HL-60 (cell line): ENCODE measurements at regions not wholly inside any gene's neighbourhood (a gene's known extent, or its start where the extent isn't known, plus 50 kb on each side); places are given as distances from the start of the nearest gene placed in this dataset.

ENCODE experiments used
- DNase-seq, 2 experiments: peaks; one replicate each; pipeline ENCODE4 v3.0.0-alpha.2; 2010 to 2020; ENCODE audit warnings: low read depth in 1 of 2, low spot score in 1 of 2
- H3K27ac ChIP-seq: fragments of 250-450 bp; sonication (Bioruptor Pico); replicated peaks from 2 replicates; pipeline ENCODE4 v1.5.1; 2020; ENCODE audit warnings: mild to moderate bottlenecking, moderate library complexity
- H3K27me3 ChIP-seq: fragments of 250-450 bp; sonication (Bioruptor Pico); 2 replicates; pipeline ENCODE4 v1.5.1; 2021; ENCODE audit warnings: mild to moderate bottlenecking, moderate library complexity; ENCODE audit not compliant: insufficient read depth, poor library complexity, severe bottlenecking
- H3K4me3 ChIP-seq: replicated peaks from 2 replicates; pipeline ENCODE4 v1.5.1; 2011; ENCODE audit warnings: mild to moderate bottlenecking, control low read depth, low read length; ENCODE audit not compliant: insufficient read depth
- CTCF ChIP-seq: IDR thresholded peaks from one replicate; pipeline ENCODE4 v1.5.1; 2011; ENCODE audit warnings: low read length, control low read depth, inconsistent platforms; ENCODE audit not compliant: insufficient read depth
- GABPA ChIP-seq: IDR thresholded peaks from 2 replicates; pipeline ENCODE4 v1.6.1; 2012; ENCODE audit warnings: low read depth
- POLR2AphosphoS5 ChIP-seq: IDR thresholded peaks from 2 replicates; pipeline ENCODE4 v1.6.1; 2012; ENCODE audit warnings: low read depth
- SPI1 ChIP-seq: IDR thresholded peaks from 2 replicates; pipeline ENCODE4 v1.6.1; 2012; ENCODE audit warnings: low read depth, mild to moderate bottlenecking, borderline replicate concordance
- TF ChIP-seq, protein P1 (sequence below): IDR thresholded peaks from 2 replicates; pipeline ENCODE4 v1.6.1; 2012; ENCODE audit warnings: low read depth; ENCODE audit not compliant: insufficient replicate concordance

DNA sequence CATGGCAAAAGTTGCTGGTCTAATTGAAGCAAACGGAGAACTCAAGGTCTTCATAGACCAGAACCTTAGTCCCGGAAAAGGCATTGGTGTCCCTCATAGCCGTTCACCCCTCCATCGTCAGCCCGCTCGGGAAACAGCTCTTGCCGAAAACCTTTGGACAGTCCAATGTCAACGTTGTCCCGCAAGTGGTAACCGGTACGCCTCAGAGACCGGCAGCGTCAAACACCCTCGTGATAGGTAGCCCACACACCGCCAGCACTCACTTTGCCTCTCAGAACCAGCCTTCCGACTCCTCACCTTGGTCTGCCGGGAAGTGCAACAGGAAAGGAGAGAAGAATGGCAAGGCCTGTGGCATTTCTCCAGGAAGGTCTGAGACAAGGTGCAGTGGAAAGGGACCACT, 351.3 kb upstream of the CAMK1G start:
- no peaks in the 10 kb centered on the region for H3K27me3 ChIP-seq
- no peak overlapping the region for H3K4me3 ChIP-seq
- H3K27ac ChIP-seq: no peak overlapping the region
- TF ChIP-seq CTCF (no peak), GABPA (no peak), POLR2AphosphoS5 (no peak), SPI1 (no peak)
- TF ChIP-seq, protein P1, sequence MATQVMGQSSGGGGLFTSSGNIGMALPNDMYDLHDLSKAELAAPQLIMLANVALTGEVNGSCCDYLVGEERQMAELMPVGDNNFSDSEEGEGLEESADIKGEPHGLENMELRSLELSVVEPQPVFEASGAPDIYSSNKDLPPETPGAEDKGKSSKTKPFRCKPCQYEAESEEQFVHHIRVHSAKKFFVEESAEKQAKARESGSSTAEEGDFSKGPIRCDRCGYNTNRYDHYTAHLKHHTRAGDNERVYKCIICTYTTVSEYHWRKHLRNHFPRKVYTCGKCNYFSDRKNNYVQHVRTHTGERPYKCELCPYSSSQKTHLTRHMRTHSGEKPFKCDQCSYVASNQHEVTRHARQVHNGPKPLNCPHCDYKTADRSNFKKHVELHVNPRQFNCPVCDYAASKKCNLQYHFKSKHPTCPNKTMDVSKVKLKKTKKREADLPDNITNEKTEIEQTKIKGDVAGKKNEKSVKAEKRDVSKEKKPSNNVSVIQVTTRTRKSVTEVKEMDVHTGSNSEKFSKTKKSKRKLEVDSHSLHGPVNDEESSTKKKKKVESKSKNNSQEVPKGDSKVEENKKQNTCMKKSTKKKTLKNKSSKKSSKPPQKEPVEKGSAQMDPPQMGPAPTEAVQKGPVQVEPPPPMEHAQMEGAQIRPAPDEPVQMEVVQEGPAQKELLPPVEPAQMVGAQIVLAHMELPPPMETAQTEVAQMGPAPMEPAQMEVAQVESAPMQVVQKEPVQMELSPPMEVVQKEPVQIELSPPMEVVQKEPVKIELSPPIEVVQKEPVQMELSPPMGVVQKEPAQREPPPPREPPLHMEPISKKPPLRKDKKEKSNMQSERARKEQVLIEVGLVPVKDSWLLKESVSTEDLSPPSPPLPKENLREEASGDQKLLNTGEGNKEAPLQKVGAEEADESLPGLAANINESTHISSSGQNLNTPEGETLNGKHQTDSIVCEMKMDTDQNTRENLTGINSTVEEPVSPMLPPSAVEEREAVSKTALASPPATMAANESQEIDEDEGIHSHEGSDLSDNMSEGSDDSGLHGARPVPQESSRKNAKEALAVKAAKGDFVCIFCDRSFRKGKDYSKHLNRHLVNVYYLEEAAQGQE: no peak
- no peak for DNase-seq

GRCh38 chr1:209232759-209233158, 350.8 kb upstream of the CAMK1G start:
- no peak overlapping the region for H3K27ac ChIP-seq
- no peak for DNase-seq
- no peak overlapping the region for H3K4me3 ChIP-seq
- TF ChIP-seq, protein P1: no peak
- TF ChIP-seq GABPA (no peak), CTCF (no peak), POLR2AphosphoS5 (no peak), SPI1 (no peak)
- H3K27me3 ChIP-seq: no peaks in the 10 kb centered on the region

GRCh38 chr1:209235166-209235565, 348.3 kb upstream of the CAMK1G start:
- H3K27me3 ChIP-seq: no peaks in the 10 kb centered on the region
- no peak for TF ChIP-seq SPI1
- TF ChIP-seq, protein P1: no peak
- TF ChIP-seq POLR2AphosphoS5: no peak
- no peak for TF ChIP-seq GABPA
- no peak for TF ChIP-seq CTCF

More at GRCh38 chr1:209235166-209235565, 348.3 kb upstream of the CAMK1G start:
- no peak overlapping the region for H3K27ac ChIP-seq
- no peak overlapping the region for H3K4me3 ChIP-seq
- no peak for DNase-seq
